IMR-90 (cell line): ENCODE measurements at regions not wholly inside any gene's neighbourhood (a gene's known extent, or its start where the extent isn't known, plus 50 kb on each side); places are given as distances from the start of the nearest gene placed in this dataset.
A peak's percentile ranks its signal among the peaks of the same experiment; 100 is the strongest.

Source experiments
- ATAC-seq: fragments of 200-7000 bp; cut with Tn5 transposase; 2 replicates; pipeline ENCODE4 v1.9.1; 2020; ENCODE audit warnings: low read depth, mild to moderate bottlenecking, moderate library complexity
- BruUV-seq: library from RNA; stranded (reverse); fragments of 400-500 nt; replicated peaks from 2 replicates; lab custom pipeline; 2021; lab: Mats Ljungman, UMichigan
- CTCF ChIA-PET: fragments of 300-600 bp; formaldehyde crosslinking; extraction: SDS; loops from one replicate; lab custom pipeline; 2021; ENCODE audit warnings: antibody characterized with exemption; lab: Yijun Ruan, JAX
- POLR2A ChIA-PET: fragments of 300-600 bp; sonication (Branson Sonifier 250); formaldehyde crosslinking; loops from one replicate; lab custom pipeline; 2022; ENCODE audit warnings: antibody characterized with exemption; ENCODE audit not compliant: unreplicated experiment; lab: Charles Lee
- DNase-seq: peaks from one replicate; pipeline ENCODE4 v3.0.0; 2013
- H2AFZ ChIP-seq: replicated peaks from 2 replicates; pipeline ENCODE3; 2013; ENCODE audit warnings: low read length, mild to moderate bottlenecking; ENCODE audit not compliant: poor library complexity
- H2AK5ac ChIP-seq: 2 replicates; pipeline ENCODE4 v1.6.1; 2013; ENCODE audit warnings: low read depth, low read length, inconsistent platforms
- H2AK9ac ChIP-seq: replicated peaks from 2 replicates; pipeline ENCODE3; 2013; ENCODE audit warnings: mild to moderate bottlenecking, low read depth, low read length, moderate library complexity; ENCODE audit not compliant: poor library complexity
- H2BK120ac ChIP-seq: 2 replicates; pipeline ENCODE4 v1.6.1; 2013; ENCODE audit warnings: low read depth, low read length, inconsistent platforms
- H2BK15ac ChIP-seq: 3 replicates; pipeline ENCODE4 v1.6.1; 2013; ENCODE audit warnings: low read depth, low read length, inconsistent platforms
- H2BK20ac ChIP-seq: 2 replicates; pipeline ENCODE4 v1.6.1; 2013; ENCODE audit warnings: low read depth, mild to moderate bottlenecking, inconsistent platforms, low read length, moderate library complexity
- H2BK5ac ChIP-seq: 2 replicates; pipeline ENCODE4 v1.6.1; 2013; ENCODE audit warnings: mild to moderate bottlenecking, low read depth, low read length, inconsistent platforms; ENCODE audit not compliant: poor library complexity, severe bottlenecking
- H3K14ac ChIP-seq: replicated peaks from 2 replicates; pipeline ENCODE4 v1.6.1; 2013; ENCODE audit warnings: low read depth, low read length, inconsistent platforms
- H3K18ac ChIP-seq: 2 replicates; pipeline ENCODE4 v1.6.1; 2013; ENCODE audit warnings: low read depth, low read length, control low read depth
- H3K23ac ChIP-seq: 2 replicates; pipeline ENCODE4 v1.6.1; 2013; ENCODE audit warnings: low read depth, low read length, inconsistent platforms
- H3K27ac ChIP-seq: 2 replicates; pipeline ENCODE4 v1.5.1; 2013; ENCODE audit warnings: mild to moderate bottlenecking, control low read depth, low read length; ENCODE audit not compliant: insufficient read depth
- H3K27me3 ChIP-seq: 2 replicates; pipeline ENCODE4 v1.6.1; 2013; ENCODE audit warnings: low read length; ENCODE audit not compliant: control insufficient read depth, insufficient read depth
- H3K36me3 ChIP-seq: 2 replicates; pipeline ENCODE4 v1.6.1; 2013; ENCODE audit warnings: low read length, mixed read lengths; ENCODE audit not compliant: control insufficient read depth, insufficient read depth
- H3K4ac ChIP-seq: 2 replicates; pipeline ENCODE4 v1.6.1; 2013; ENCODE audit warnings: low read depth, low read length, inconsistent platforms
- H3K4me1 ChIP-seq: 2 replicates; pipeline ENCODE4 v1.6.1; 2013; ENCODE audit warnings: low read length, mixed read lengths; ENCODE audit not compliant: control insufficient read depth, insufficient read depth
- H3K4me2 ChIP-seq: 2 replicates; pipeline ENCODE4 v1.6.1; 2013; ENCODE audit warnings: low read depth, mild to moderate bottlenecking, control low read depth, low read length, moderate library complexity
- H3K4me3 ChIP-seq: 2 replicates; pipeline ENCODE4 v1.5.1; 2013; ENCODE audit warnings: low read depth, mild to moderate bottlenecking, control low read depth, low read length, moderate library complexity; ENCODE audit not compliant: insufficient read depth
- H3K56ac ChIP-seq: 2 replicates; pipeline ENCODE4 v1.6.1; 2013; ENCODE audit warnings: low read length, inconsistent platforms; ENCODE audit not compliant: insufficient read depth; ENCODE audit errors: extremely low read depth
- H3K79me1 ChIP-seq, 2 experiments: 2 replicates each; pipeline ENCODE4 v1.6.1; 2013; ENCODE audit warnings: low read length in 2 of 2, inconsistent platforms in 1 of 2, low read depth in 1 of 2
- H3K9ac ChIP-seq: 2 replicates; pipeline ENCODE4 v1.6.1; 2013; ENCODE audit warnings: low read depth, low read length, control low read depth
- H3K9me1 ChIP-seq: 2 replicates; pipeline ENCODE4 v1.6.1; 2013; ENCODE audit warnings: low read length, inconsistent platforms; ENCODE audit not compliant: insufficient read depth
- H3K9me3 ChIP-seq: 2 replicates; pipeline ENCODE4 v1.6.1; 2013; ENCODE audit warnings: low read length; ENCODE audit not compliant: control insufficient read depth, insufficient read depth
- H4K20me1 ChIP-seq: 2 replicates; pipeline ENCODE4 v1.6.1; 2013; ENCODE audit warnings: low read length, inconsistent platforms; ENCODE audit not compliant: insufficient read depth
- H4K5ac ChIP-seq: 2 replicates; pipeline ENCODE4 v1.6.1; 2013; ENCODE audit warnings: mild to moderate bottlenecking, low read depth, low read length, control low read depth
- H4K8ac ChIP-seq, 2 experiments: 2 replicates each; pipeline ENCODE4 v1.6.1; 2013; ENCODE audit warnings: low read depth in 2 of 2, low read length in 2 of 2, control low read depth in 1 of 2, inconsistent platforms in 1 of 2
- H4K91ac ChIP-seq: 2 replicates; pipeline ENCODE4 v1.6.1; 2013; ENCODE audit warnings: low read depth, low read length, inconsistent platforms; ENCODE audit not compliant: insufficient read depth
- BHLHE40 ChIP-seq: fragments of 150-350 bp; IDR thresholded peaks from 2 replicates; pipeline ENCODE4 v1.6.1; 2016; ENCODE audit warnings: mild to moderate bottlenecking, low read depth, low read length
- CEBPB ChIP-seq: IDR thresholded peaks from 2 replicates; pipeline ENCODE4 v1.6.1; 2012; ENCODE audit warnings: low read depth, low read length, improper control_type of control experiment
- CHD1 ChIP-seq: IDR thresholded peaks from 2 replicates; pipeline ENCODE4 v1.6.1; 2012; ENCODE audit warnings: low read depth, low read length, improper control_type of control experiment
- CTCF ChIP-seq: conservative IDR thresholded peaks from 2 replicates; pipeline ENCODE4 v1.5.1; 2012; ENCODE audit warnings: mild to moderate bottlenecking, low read depth, low read length, improper control_type of control experiment
- FOS ChIP-seq: fragments of 150-350 bp; IDR thresholded peaks from 2 replicates; pipeline ENCODE4 v1.6.1; 2016; ENCODE audit warnings: low read depth, low read length
- MAFK ChIP-seq: IDR thresholded peaks from 2 replicates; pipeline ENCODE4 v1.6.1; 2012; ENCODE audit warnings: low read depth, low read length, improper control_type of control experiment
- MAZ ChIP-seq: IDR thresholded peaks from 2 replicates; pipeline ENCODE4 v1.6.1; 2012; ENCODE audit warnings: low read depth, mild to moderate bottlenecking, low read length, improper control_type of control experiment, moderate library complexity, borderline replicate concordance
- MXI1 ChIP-seq: IDR thresholded peaks from 2 replicates; pipeline ENCODE4 v1.6.1; 2012; ENCODE audit warnings: low read depth, mild to moderate bottlenecking, low read length, moderate library complexity, borderline replicate concordance
- NFE2L2 ChIP-seq: fragments of 150-350 bp; IDR thresholded peaks from 2 replicates; pipeline ENCODE4 v1.6.1; 2016; ENCODE audit warnings: low read depth, mild to moderate bottlenecking, low read length
- POLR2A ChIP-seq: IDR thresholded peaks from 2 replicates; pipeline ENCODE4 v1.6.1; 2012; ENCODE audit warnings: mild to moderate bottlenecking, low read depth, low read length
- RCOR1 ChIP-seq: IDR thresholded peaks from 2 replicates; pipeline ENCODE4 v1.6.1; 2012; ENCODE audit warnings: mild to moderate bottlenecking, low read length, improper control_type of control experiment; ENCODE audit not compliant: insufficient replicate concordance
- RFX5 ChIP-seq: IDR thresholded peaks from 2 replicates; pipeline ENCODE4 v1.8.0; 2012; ENCODE audit warnings: low read depth, mild to moderate bottlenecking, low read length, moderate library complexity
- SMC3 ChIP-seq: fragments of 150-350 bp; IDR thresholded peaks from 2 replicates; pipeline ENCODE4 v1.6.1; 2016; ENCODE audit warnings: low read depth, mild to moderate bottlenecking, antibody characterized with exemption, low read length, moderate library complexity
- USF2 ChIP-seq: fragments of 150-350 bp; IDR thresholded peaks from 2 replicates; pipeline ENCODE4 v1.6.1; 2017; ENCODE audit warnings: mild to moderate bottlenecking, antibody characterized with exemption, low read length, low read depth
- WGBS, 2 experiments: methylation state at CpG; one replicate each; pipeline versions ENCODE4 v1.1.5 to v1.1.7; 2013; ENCODE audit warnings: missing lambda C conversion rate in 2 of 2; ENCODE audit not compliant: insufficient read length in 1 of 2; ENCODE audit errors: extremely low coverage in 2 of 2; 5-methylcytosine and 5-hydroxymethylcytosine counted together
- dilution Hi-C: fragments of 300-500 bp; cut with HindIII; formaldehyde crosslinking; loops from one replicate; pipeline ENCODE4 v1.14.3; 2018; ENCODE audit warnings: low sequenced_read_pairs; ENCODE audit not compliant: unreplicated experiment
- in situ Hi-C: fragments of 300-500 bp; cut with MboI; formaldehyde crosslinking; loops from 3 replicates; pipeline ENCODE4 v1.14.3; 2019; ENCODE audit warnings: low sequenced_read_pairs, inconsistent platforms, mixed read lengths
- intact Hi-C: fragments of 100-400 bp; cut with micrococcal nuclease; formaldehyde crosslinking; loops from 2 replicates; pipeline ENCODE4 v1.10.0; 2022

- in situ Hi-C loops = no loop called here
Observed at GRCh38 chr6:14964556-14965270, 281.2 kb upstream of the JARID2 start.

More at GRCh38 chr6:14964556-14965270, 281.2 kb upstream of the JARID2 start:
- Histone ChIP-seq H3K14ac (no peak overlapping the region; the same call in 1 of the 2 replicates), H3K23ac (no peak overlapping the region), H3K18ac (no peak overlapping the region), H2BK20ac (no peak overlapping the region), H3K4me3 (no peak overlapping the region), H4K91ac (no peak overlapping the region), H3K27me3 (no peaks in the 10 kb centered on the region), H4K5ac (no peak overlapping the region), H4K8ac (no peak overlapping the region), H2BK5ac (no peak overlapping the region), H3K4ac (no peak overlapping the region), H3K9me3 (no peaks in the 10 kb centered on the region; the same call in 1 of the 2 replicates), H2AFZ (no peak overlapping the region), H3K27ac (no peak overlapping the region), H2AK9ac (peak overlapping the region; percentile 9), H3K9me1 (peaks cover 3% of the 10 kb centered on the region; the same call in 1 of the 2 replicates), H3K36me3 (no peaks in the 10 kb centered on the region), H3K79me1 (no peaks in the 10 kb centered on the region), H3K56ac (no peak overlapping the region), H3K9ac (no peak overlapping the region), H3K4me2 (no peak overlapping the region), H2AK5ac (no peak overlapping the region), H2BK120ac (no peak overlapping the region), H4K20me1 (no peaks in the 10 kb centered on the region), H3K4me1 (peaks cover 5% of the 10 kb centered on the region), H2BK15ac (no peak overlapping the region)
- ChIA-PET CTCF (no interaction called here), POLR2A (no interaction called here)
- 50% methylated on average over 1 of the region's 11 CpGs; no CpG with 5 or more reads in 1 of the 2 experiments for WGBS, 2 experiments
- dilution Hi-C loops (no loop called here), intact Hi-C loops (no loop called here)
- no peak for ATAC-seq
- TF ChIP-seq POLR2A = no peak
- TF ChIP-seq FOS = no peak
- TF ChIP-seq RCOR1 = no peak
- TF ChIP-seq RFX5 = no peak
- no peak for TF ChIP-seq SMC3
- no peak for TF ChIP-seq CTCF
- no peak for TF ChIP-seq MAFK
- no peak for TF ChIP-seq NFE2L2
- TF ChIP-seq CEBPB = no peak
- TF ChIP-seq MXI1 = no peak
- no peak for TF ChIP-seq MAZ
- no peak for TF ChIP-seq CHD1
- no peak for TF ChIP-seq USF2
- no peak for TF ChIP-seq BHLHE40
- BruUV-seq = no TSS peak
- DNase-seq = peak; percentile 8
